Breast epithelium (tissue), 4 donors: ENCODE measurements at regions not wholly inside any gene's neighbourhood (a gene's known extent, or its start where the extent isn't known, plus 50 kb on each side); places are given as distances from the start of the nearest gene placed in this dataset.

Source experiments
- DNase-seq, 2 donors: peaks; one replicate each; pipeline ENCODE4 v3.0.0-alpha.2; 2019; ENCODE audit warnings: low spot score in 2 of 2
- H3K27ac ChIP-seq, 2 donors: fragments of 200-600 bp; sonication (generic) in 1 of 2; one replicate each; pipeline ENCODE4 v1.5.1; 2016 to 2019; ENCODE audit warnings: mild to moderate bottlenecking in 1 of 2
- H3K27me3 ChIP-seq, 2 donors: fragments of 200-600 bp; sonication (generic) in 1 of 2; one replicate each; pipeline versions ENCODE4 v1.5.1 to v1.6.0; 2017 to 2019; ENCODE audit warnings: control low read depth in 1 of 2, mild to moderate bottlenecking in 1 of 2
- H3K36me3 ChIP-seq: fragments of 200-600 bp; one replicate; pipeline ENCODE4 v1.5.1; 2019
- H3K4me1 ChIP-seq, 2 donors: fragments of 200-600 bp; sonication (generic); one replicate each; pipeline ENCODE4 v1.5.1; 2016 to 2019; ENCODE audit warnings: control low read depth in 1 of 2
- H3K4me3 ChIP-seq, 3 donors: fragments of 200-600 bp; sonication (generic); 1 replicate in 2 of 3; 2 replicates in 1 of 3; pipeline ENCODE4 v1.5.1; 2016 to 2019; ENCODE audit warnings: mild to moderate bottlenecking in 3 of 3, moderate library complexity in 2 of 3
- H3K9me3 ChIP-seq, 2 donors: fragments of 200-600 bp; sonication (generic) in 1 of 2; one replicate each; pipeline ENCODE4 v1.5.1; 2016 to 2019; ENCODE audit warnings: control low read depth in 1 of 2
- CTCF ChIP-seq, 3 donors: fragments of 450-650 bp; IDR thresholded peaks; one replicate each; pipeline ENCODE4 v1.5.1; 2016 to 2017; ENCODE audit warnings: antibody characterized with exemption in 3 of 3, mild to moderate bottlenecking in 3 of 3, moderate library complexity in 3 of 3
- POLR2A ChIP-seq: fragments of 450-650 bp; IDR thresholded peaks from one replicate; pipeline ENCODE4 v1.6.1; 2016; ENCODE audit warnings: antibody characterized with exemption, mild to moderate bottlenecking, moderate library complexity
- POLR2AphosphoS5 ChIP-seq, 3 donors: sonication (generic); formaldehyde crosslinking; IDR thresholded peaks; one replicate each; pipeline ENCODE4 v1.6.1; 2017; ENCODE audit warnings: antibody characterized with exemption in 3 of 3
- intact Hi-C: fragments of 100-400 bp; cut with DNase I; formaldehyde crosslinking; loops from one replicate; pipeline ENCODE4 v1.15.1; 2023; ENCODE audit warnings: low total_unique reads

DNA sequence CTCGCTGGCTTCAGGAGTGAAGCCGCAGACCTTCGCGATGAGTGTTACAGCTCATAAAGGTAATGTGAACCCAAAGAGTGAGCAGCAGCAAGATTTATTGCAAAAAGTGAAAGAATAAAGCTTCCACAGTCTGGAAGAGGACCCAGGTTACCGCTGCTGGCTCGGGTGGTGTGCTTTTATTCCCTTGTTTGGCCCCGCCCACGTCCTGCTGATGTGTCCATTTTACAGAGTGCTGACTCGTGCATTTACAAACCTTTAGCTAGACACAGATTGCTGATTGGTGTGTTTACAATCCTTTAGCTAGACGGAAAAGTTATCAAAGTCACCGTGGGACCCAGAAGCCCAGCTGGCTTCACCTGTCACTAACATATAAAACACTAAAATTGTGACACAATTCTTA is 1464.5 kb downstream of the ZPLD1 start:
- DNase-seq: no peak
- intact Hi-C loops: no loop called here
- no peaks in the 10 kb centered on the region for H3K9me3 ChIP-seq
- TF ChIP-seq CTCF (IDR thresholded peaks at IDR 0.05): no peak
- TF ChIP-seq POLR2A: no peak
- TF ChIP-seq POLR2AphosphoS5 (IDR thresholded peaks at IDR 0.05): no peak
- H3K27me3 ChIP-seq: no peaks in the 10 kb centered on the region
- no peaks in the 10 kb centered on the region for H3K36me3 ChIP-seq
- H3K27ac ChIP-seq: no peak overlapping the region
- H3K4me3 ChIP-seq: no peak overlapping the region
- no peaks in the 10 kb centered on the region for H3K4me1 ChIP-seq

GRCh38 chr3:103904991-103905390 is 1461.7 kb upstream of the ALCAM start:
- DNase-seq: no peak
- TF ChIP-seq POLR2A (no peak), CTCF (IDR thresholded peaks at IDR 0.05) (no peak), POLR2AphosphoS5 (IDR thresholded peaks at IDR 0.05) (no peak)
- H3K27me3 ChIP-seq: no peaks in the 10 kb centered on the region
- no peaks in the 10 kb centered on the region for H3K4me1 ChIP-seq
- no peak overlapping the region for H3K4me3 ChIP-seq
- H3K9me3 ChIP-seq: no peaks in the 10 kb centered on the region
- H3K27ac ChIP-seq: no peak overlapping the region
- intact Hi-C loops: no loop called here
- H3K36me3 ChIP-seq: no peaks in the 10 kb centered on the region

DNA sequence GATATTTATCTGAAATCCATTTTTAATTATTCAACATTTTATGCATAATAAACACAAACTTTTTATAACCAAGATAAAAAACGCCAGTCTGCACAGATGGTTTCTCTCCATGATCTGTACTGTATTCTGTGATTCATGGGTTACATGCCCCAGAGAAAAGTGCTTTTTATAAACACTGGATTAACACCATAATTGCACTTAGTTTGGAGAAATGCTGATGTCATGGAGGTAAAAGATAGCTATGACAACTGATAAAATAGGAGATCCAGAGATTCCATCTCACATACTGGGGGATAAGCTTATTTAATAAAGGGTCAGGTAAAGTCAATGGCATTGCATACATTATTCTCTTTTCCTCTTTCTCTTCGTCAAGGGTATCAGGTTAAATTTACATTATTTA is 1460.4 kb upstream of the ALCAM start:
- H3K4me3 ChIP-seq: no peak overlapping the region
- no peak overlapping the region for H3K27ac ChIP-seq
- TF ChIP-seq CTCF (IDR thresholded peaks at IDR 0.05) (no peak), POLR2A (no peak), POLR2AphosphoS5 (IDR thresholded peaks at IDR 0.05) (no peak)
- no peaks in the 10 kb centered on the region for H3K27me3 ChIP-seq
- no peaks in the 10 kb centered on the region for H3K36me3 ChIP-seq
- H3K9me3 ChIP-seq: no peaks in the 10 kb centered on the region
- no peak for DNase-seq
- intact Hi-C loops: no loop called here
- H3K4me1 ChIP-seq: no peaks in the 10 kb centered on the region

- TF ChIP-seq POLR2AphosphoS5 (IDR thresholded peaks at IDR 0.05): no peak
- no peak for TF ChIP-seq POLR2A
- no peak for TF ChIP-seq CTCF (IDR thresholded peaks at IDR 0.05)
- intact Hi-C loops: no loop called here
- Histone ChIP-seq H3K4me3 (no peak overlapping the region), H3K9me3 (no peaks in the 10 kb centered on the region), H3K36me3 (no peaks in the 10 kb centered on the region), H3K4me1 (no peaks in the 10 kb centered on the region), H3K27ac (no peak overlapping the region), H3K27me3 (no peaks in the 10 kb centered on the region)
- DNase-seq: no peak
Measured at GRCh38 chr3:103906808-103907207, 1459.9 kb upstream of the ALCAM start.

DNA sequence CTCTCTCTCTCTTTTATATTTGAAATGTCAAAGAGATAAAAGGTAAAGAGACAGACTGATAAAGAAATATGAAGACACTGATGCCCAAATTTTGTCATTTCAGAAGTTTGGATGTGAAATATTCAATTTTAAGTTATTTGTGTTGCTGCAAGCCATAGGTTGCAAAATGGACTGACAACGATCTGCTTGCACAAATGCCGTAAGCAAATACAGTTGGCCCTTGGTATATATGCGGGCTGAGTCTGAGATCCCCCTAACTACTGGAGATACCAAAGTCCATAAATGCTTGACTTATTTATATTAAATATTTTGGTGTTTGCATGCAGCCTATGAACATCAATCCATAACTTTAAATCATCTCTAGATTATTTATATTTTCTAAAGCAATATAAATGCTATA is 1459.1 kb upstream of the ALCAM start:
- Histone ChIP-seq H3K4me1 (no peaks in the 10 kb centered on the region), H3K36me3 (no peaks in the 10 kb centered on the region), H3K27me3 (no peaks in the 10 kb centered on the region), H3K4me3 (no peak overlapping the region), H3K9me3 (no peaks in the 10 kb centered on the region), H3K27ac (no peak overlapping the region)
- intact Hi-C loops: no loop called here
- TF ChIP-seq CTCF (IDR thresholded peaks at IDR 0.05) (no peak), POLR2AphosphoS5 (IDR thresholded peaks at IDR 0.05) (no peak), POLR2A (no peak)
- no peak for DNase-seq
